SK-N-SH treated with all-trans-retinoic acid at 6 μM for 48 hours (cell line): ENCODE measurements at regions not wholly inside any gene's neighbourhood (a gene's known extent, or its start where the extent isn't known, plus 50 kb on each side); places are given as distances from the start of the nearest gene placed in this dataset.

Experiments used
- ATAC-seq: fragments of 200-7000 bp; cut with Tn5 transposase; 3 replicates; pipeline ENCODE4 v1.9.1; 2020; ENCODE audit warnings: mild to moderate bottlenecking, moderate library complexity
- BACH2 ChIP-seq: fragments of 250-450 bp; sonication (Bioruptor Pico); IDR thresholded peaks from 2 replicates; pipeline ENCODE4 v1.9.0; 2021; ENCODE audit warnings: mild to moderate bottlenecking, borderline replicate concordance
- CSDC2 ChIP-seq: fragments of 250-450 bp; sonication (Bioruptor Pico); IDR thresholded peaks from 2 replicates; pipeline ENCODE4 v1.5.0; 2020; ENCODE audit warnings: mild to moderate bottlenecking, moderate library complexity
- ESRRG ChIP-seq: fragments of 250-450 bp; sonication (Bioruptor Pico); IDR thresholded peaks from 2 replicates; pipeline ENCODE4 v1.6.1; 2021; ENCODE audit warnings: mild to moderate bottlenecking
- GLIS3 ChIP-seq: fragments of 250-450 bp; sonication (Bioruptor Pico); IDR thresholded peaks from 2 replicates; pipeline ENCODE4 v1.5.0; 2020; ENCODE audit warnings: mild to moderate bottlenecking, moderate library complexity
- ISL1 ChIP-seq: fragments of 250-450 bp; sonication (Bioruptor Pico); IDR thresholded peaks from 2 replicates; pipeline ENCODE4 v2.1.2; 2022; ENCODE audit warnings: mild to moderate bottlenecking, moderate library complexity
- PPARA ChIP-seq: fragments of 250-450 bp; sonication (Bioruptor Pico); IDR thresholded peaks from 2 replicates; pipeline ENCODE4 v1.5.0; 2020; ENCODE audit warnings: mild to moderate bottlenecking, borderline replicate concordance
- RARB ChIP-seq: fragments of 250-450 bp; sonication (Bioruptor Pico); IDR thresholded peaks from 2 replicates; pipeline ENCODE4 v1.8.0; 2021; ENCODE audit warnings: mild to moderate bottlenecking, moderate library complexity
- SNAI2 ChIP-seq: fragments of 250-450 bp; sonication (Bioruptor Pico); IDR thresholded peaks from 2 replicates; pipeline ENCODE4 v1.5.0; 2020; ENCODE audit warnings: mild to moderate bottlenecking, moderate library complexity
- TCF4 ChIP-seq: fragments of 250-450 bp; sonication (Bioruptor Pico); IDR thresholded peaks from 2 replicates; pipeline ENCODE4 v1.8.0; 2021; ENCODE audit warnings: mild to moderate bottlenecking, moderate library complexity, borderline replicate concordance
- TOX ChIP-seq: fragments of 250-450 bp; sonication (Bioruptor Pico); IDR thresholded peaks from 2 replicates; pipeline ENCODE4 v1.8.0; 2021; ENCODE audit warnings: mild to moderate bottlenecking, moderate library complexity, borderline replicate concordance
- ZC3H10 ChIP-seq: fragments of 250-450 bp; sonication (Bioruptor Pico); IDR thresholded peaks from 2 replicates; pipeline ENCODE4 v1.5.1; 2021; ENCODE audit warnings: mild to moderate bottlenecking, moderate library complexity
- ZFP3 ChIP-seq: fragments of 250-450 bp; sonication (Bioruptor Pico); IDR thresholded peaks from 2 replicates; pipeline ENCODE4 v1.5.0; 2020; ENCODE audit warnings: mild to moderate bottlenecking, moderate library complexity
- ZNF565 ChIP-seq: fragments of 450-650 bp; formaldehyde crosslinking; conservative IDR thresholded peaks from 2 replicates; pipeline ENCODE4 v1.5.0; 2020; ENCODE audit warnings: low read depth, mild to moderate bottlenecking, moderate library complexity
- ZNF70 ChIP-seq: fragments of 450-650 bp; formaldehyde crosslinking; IDR thresholded peaks from 2 replicates; pipeline ENCODE4 v1.5.0; 2020; ENCODE audit warnings: mild to moderate bottlenecking, moderate library complexity
- ZNF8 ChIP-seq: fragments of 450-650 bp; formaldehyde crosslinking; IDR thresholded peaks from 2 replicates; pipeline ENCODE4 v1.5.0; 2020; ENCODE audit warnings: mild to moderate bottlenecking, moderate library complexity
- TF ChIP-seq, protein P1 (sequence below): fragments of 250-450 bp; sonication (Bioruptor Pico); IDR thresholded peaks from 2 replicates; pipeline ENCODE4 v1.5.1; 2021; ENCODE audit warnings: mild to moderate bottlenecking, moderate library complexity
- TF ChIP-seq, protein P2 (sequence below): fragments of 250-450 bp; sonication (Bioruptor Pico); IDR thresholded peaks from 2 replicates; pipeline ENCODE4 v1.5.0; 2020; ENCODE audit warnings: mild to moderate bottlenecking, moderate library complexity
- TF ChIP-seq, protein P3 (sequence below): fragments of 250-450 bp; sonication (Bioruptor Pico); IDR thresholded peaks from 2 replicates; pipeline ENCODE4 v1.8.0; 2020; ENCODE audit warnings: mild to moderate bottlenecking, moderate library complexity, borderline replicate concordance
- TF ChIP-seq, protein P4 (sequence below): fragments of 250-450 bp; sonication (Bioruptor Pico); IDR thresholded peaks from 2 replicates; pipeline ENCODE4 v1.5.1; 2020; ENCODE audit warnings: low read depth, mild to moderate bottlenecking, moderate library complexity
- TF ChIP-seq, protein P5 (sequence below): fragments of 250-450 bp; sonication (Bioruptor Pico); IDR thresholded peaks from 2 replicates; pipeline ENCODE4 v1.8.0; 2021; ENCODE audit warnings: low read depth, mild to moderate bottlenecking, moderate library complexity, borderline replicate concordance

DNA sequence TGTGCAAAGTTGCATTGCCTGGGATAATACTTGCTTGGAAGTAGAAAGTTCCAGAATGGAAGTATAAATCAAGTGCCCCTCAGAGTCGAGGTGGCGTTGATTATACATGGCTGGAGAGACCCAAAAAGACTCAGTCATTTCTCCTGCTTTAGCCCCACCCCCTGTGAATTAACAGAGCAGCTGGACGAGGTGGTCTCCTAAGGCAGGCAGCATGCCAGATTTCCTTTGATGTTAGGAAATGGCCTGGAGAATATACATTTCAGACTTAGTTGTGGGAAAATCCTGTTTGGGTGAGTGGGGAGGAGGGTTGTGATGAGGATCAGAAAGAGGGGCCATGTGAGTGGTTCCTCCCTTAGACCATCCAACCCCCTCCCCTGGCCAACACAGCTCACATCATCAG lies 406.1 kb upstream of the TMPO start:
- TF ChIP-seq BACH2 (CRISPR knock-in tag) (no peak), TOX (CRISPR knock-in tag) (no peak), ZC3H10 (CRISPR knock-in tag) (no peak), ESRRG (CRISPR knock-in tag) (no peak), ZNF565 (no peak)
- TF ChIP-seq, protein P1, sequence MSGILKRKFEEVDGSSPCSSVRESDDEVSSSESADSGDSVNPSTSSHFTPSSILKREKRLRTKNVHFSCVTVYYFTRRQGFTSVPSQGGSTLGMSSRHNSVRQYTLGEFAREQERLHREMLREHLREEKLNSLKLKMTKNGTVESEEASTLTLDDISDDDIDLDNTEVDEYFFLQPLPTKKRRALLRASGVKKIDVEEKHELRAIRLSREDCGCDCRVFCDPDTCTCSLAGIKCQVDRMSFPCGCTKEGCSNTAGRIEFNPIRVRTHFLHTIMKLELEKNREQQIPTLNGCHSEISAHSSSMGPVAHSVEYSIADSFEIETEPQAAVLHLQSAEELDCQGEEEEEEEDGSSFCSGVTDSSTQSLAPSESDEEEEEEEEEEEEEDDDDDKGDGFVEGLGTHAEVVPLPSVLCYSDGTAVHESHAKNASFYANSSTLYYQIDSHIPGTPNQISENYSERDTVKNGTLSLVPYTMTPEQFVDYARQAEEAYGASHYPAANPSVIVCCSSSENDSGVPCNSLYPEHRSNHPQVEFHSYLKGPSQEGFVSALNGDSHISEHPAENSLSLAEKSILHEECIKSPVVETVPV (CRISPR knock-in tag) = no peak
- TF ChIP-seq, protein P2, sequence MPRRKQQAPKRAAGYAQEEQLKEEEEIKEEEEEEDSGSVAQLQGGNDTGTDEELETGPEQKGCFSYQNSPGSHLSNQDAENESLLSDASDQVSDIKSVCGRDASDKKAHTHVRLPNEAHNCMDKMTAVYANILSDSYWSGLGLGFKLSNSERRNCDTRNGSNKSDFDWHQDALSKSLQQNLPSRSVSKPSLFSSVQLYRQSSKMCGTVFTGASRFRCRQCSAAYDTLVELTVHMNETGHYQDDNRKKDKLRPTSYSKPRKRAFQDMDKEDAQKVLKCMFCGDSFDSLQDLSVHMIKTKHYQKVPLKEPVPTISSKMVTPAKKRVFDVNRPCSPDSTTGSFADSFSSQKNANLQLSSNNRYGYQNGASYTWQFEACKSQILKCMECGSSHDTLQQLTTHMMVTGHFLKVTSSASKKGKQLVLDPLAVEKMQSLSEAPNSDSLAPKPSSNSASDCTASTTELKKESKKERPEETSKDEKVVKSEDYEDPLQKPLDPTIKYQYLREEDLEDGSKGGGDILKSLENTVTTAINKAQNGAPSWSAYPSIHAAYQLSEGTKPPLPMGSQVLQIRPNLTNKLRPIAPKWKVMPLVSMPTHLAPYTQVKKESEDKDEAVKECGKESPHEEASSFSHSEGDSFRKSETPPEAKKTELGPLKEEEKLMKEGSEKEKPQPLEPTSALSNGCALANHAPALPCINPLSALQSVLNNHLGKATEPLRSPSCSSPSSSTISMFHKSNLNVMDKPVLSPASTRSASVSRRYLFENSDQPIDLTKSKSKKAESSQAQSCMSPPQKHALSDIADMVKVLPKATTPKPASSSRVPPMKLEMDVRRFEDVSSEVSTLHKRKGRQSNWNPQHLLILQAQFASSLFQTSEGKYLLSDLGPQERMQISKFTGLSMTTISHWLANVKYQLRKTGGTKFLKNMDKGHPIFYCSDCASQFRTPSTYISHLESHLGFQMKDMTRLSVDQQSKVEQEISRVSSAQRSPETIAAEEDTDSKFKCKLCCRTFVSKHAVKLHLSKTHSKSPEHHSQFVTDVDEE (CRISPR knock-in tag) = no peak
- no peak for ATAC-seq

DNA sequence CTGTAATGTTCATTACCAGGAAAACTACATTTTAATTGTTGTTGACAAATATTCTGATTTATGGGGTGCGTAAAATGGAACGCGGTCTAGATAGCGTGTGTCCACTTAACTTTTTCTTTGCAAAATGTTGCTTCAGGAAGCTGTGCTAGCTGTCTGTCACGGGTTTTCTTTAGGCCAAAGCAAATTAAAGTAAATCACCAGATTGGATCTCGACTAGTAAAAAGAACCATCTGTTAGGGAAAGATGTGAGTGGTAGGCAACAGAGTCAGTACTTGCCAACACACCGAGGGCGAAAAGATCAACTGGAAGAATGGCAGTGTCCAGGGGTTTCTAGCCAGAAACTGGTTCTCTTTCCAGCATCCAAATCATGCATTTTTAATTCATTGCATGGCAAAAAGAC lies 404.9 kb upstream of the TMPO start:
- TF ChIP-seq, protein P2 (CRISPR knock-in tag) = 0 out of 2 replicates have a peak, but pooled peaks have one; percentile 39
- 0 out of 2 replicates have a peak, but pooled peaks have one; percentile 21 for TF ChIP-seq TCF4 (CRISPR knock-in tag)
- no peak for TF ChIP-seq ZC3H10 (CRISPR knock-in tag)
- TF ChIP-seq, protein P3, sequence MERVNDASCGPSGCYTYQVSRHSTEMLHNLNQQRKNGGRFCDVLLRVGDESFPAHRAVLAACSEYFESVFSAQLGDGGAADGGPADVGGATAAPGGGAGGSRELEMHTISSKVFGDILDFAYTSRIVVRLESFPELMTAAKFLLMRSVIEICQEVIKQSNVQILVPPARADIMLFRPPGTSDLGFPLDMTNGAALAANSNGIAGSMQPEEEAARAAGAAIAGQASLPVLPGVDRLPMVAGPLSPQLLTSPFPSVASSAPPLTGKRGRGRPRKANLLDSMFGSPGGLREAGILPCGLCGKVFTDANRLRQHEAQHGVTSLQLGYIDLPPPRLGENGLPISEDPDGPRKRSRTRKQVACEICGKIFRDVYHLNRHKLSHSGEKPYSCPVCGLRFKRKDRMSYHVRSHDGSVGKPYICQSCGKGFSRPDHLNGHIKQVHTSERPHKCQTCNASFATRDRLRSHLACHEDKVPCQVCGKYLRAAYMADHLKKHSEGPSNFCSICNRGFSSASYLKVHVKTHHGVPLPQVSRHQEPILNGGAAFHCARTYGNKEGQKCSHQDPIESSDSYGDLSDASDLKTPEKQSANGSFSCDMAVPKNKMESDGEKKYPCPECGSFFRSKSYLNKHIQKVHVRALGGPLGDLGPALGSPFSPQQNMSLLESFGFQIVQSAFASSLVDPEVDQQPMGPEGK = no peak
- no peak for TF ChIP-seq ESRRG (CRISPR knock-in tag)

DNA sequence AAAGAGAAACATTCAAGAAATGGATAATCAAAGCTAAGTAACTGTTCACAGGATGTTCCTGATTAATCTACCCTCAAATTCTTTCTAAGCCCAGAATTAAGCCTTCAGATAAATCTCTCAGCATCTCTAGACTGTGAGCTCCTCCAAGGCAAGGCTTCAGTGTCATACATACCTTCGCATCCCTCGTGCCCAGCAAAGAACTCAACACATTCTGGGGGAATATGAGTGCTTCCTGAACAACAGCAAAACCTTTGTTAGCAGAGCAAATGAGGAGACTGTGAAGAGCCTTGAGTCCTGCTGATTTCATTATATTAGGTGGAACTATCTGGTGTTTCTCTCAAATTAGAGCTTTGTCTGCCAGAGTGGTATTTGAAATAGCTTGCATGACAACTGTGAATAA lies 401.8 kb upstream of the TMPO start:
- no peak for TF ChIP-seq RARB (CRISPR knock-in tag)
- TF ChIP-seq ZNF8 (CRISPR knock-in tag) = no peak
- TF ChIP-seq ZC3H10 (CRISPR knock-in tag) = no peak
- TF ChIP-seq ZNF70 (CRISPR knock-in tag) = no peak
- TF ChIP-seq PPARA = no peak
- TF ChIP-seq, protein P2 (CRISPR knock-in tag) = no peak
- TF ChIP-seq ISL1 (CRISPR knock-in tag) = no peak
- no peak for TF ChIP-seq CSDC2 (CRISPR knock-in tag)
- no peak for TF ChIP-seq ESRRG (CRISPR knock-in tag)
- TF ChIP-seq GLIS3 = no peak
- no peak for TF ChIP-seq TCF4 (CRISPR knock-in tag)
- no peak for TF ChIP-seq SNAI2
- no peak for TF ChIP-seq BACH2 (CRISPR knock-in tag)
- TF ChIP-seq, protein P4, sequence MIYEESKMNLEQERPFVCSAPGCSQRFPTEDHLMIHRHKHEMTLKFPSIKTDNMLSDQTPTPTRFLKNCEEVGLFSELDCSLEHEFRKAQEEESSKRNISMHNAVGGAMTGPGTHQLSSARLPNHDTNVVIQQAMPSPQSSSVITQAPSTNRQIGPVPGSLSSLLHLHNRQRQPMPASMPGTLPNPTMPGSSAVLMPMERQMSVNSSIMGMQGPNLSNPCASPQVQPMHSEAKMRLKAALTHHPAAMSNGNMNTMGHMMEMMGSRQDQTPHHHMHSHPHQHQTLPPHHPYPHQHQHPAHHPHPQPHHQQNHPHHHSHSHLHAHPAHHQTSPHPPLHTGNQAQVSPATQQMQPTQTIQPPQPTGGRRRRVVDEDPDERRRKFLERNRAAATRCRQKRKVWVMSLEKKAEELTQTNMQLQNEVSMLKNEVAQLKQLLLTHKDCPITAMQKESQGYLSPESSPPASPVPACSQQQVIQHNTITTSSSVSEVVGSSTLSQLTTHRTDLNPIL (CRISPR knock-in tag) = no peak
- no peak for TF ChIP-seq TOX (CRISPR knock-in tag)
- TF ChIP-seq, protein P5, sequence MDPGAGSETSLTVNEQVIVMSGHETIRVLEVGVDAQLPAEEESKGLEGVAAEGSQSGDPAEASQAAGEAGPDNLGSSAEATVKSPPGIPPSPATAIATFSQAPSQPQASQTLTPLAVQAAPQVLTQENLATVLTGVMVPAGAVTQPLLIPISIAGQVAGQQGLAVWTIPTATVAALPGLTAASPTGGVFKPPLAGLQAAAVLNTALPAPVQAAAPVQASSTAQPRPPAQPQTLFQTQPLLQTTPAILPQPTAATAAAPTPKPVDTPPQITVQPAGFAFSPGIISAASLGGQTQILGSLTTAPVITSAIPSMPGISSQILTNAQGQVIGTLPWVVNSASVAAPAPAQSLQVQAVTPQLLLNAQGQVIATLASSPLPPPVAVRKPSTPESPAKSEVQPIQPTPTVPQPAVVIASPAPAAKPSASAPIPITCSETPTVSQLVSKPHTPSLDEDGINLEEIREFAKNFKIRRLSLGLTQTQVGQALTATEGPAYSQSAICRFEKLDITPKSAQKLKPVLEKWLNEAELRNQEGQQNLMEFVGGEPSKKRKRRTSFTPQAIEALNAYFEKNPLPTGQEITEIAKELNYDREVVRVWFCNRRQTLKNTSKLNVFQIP (CRISPR knock-in tag) = no peak
- TF ChIP-seq ZFP3 = no peak
- TF ChIP-seq, protein P3 = no peak
- no peak for ATAC-seq

More for the DNA sequence above, 404.9 kb upstream of the TMPO start:
- ATAC-seq = no peak
